Prostate gland (tissue), 2 donors: ENCODE measurements at regions not wholly inside any gene's neighbourhood (a gene's known extent, or its start where the extent isn't known, plus 50 kb on each side); places are given as distances from the start of the nearest gene placed in this dataset.

Experiments used
- DNase-seq: peaks from one replicate; pipeline ENCODE4 v3.0.0-alpha.2; 2019; ENCODE audit warnings: low spot score
- H3K27ac ChIP-seq, 2 donors: fragments of 200-600 bp; sonication (generic); 2 replicates each; pipeline ENCODE4 v1.5.1; 2017 to 2019
- H3K27me3 ChIP-seq: fragments of 200-600 bp; sonication (generic); replicated peaks from 2 replicates; pipeline ENCODE4 v1.5.1; 2019; ENCODE audit not compliant: insufficient read depth
- H3K36me3 ChIP-seq, 2 donors: fragments of 200-600 bp; sonication (generic); 1 replicate in 1 of 2; 2 replicates in 1 of 2; pipeline versions ENCODE4 v1.5.1 to v1.8.1; 2017 to 2019
- H3K4me1 ChIP-seq: fragments of 200-600 bp; sonication (generic); replicated peaks from 2 replicates; pipeline ENCODE4 v1.5.1; 2019
- H3K4me3 ChIP-seq, 2 donors: fragments of 200-600 bp; sonication (generic); 2 replicates each; pipeline ENCODE4 v1.5.1; 2017 to 2019
- H3K9me3 ChIP-seq: fragments of 200-600 bp; sonication (generic); 2 replicates; pipeline ENCODE4 v1.5.1; 2017
- POLR2A ChIP-seq: fragments of 450-650 bp; IDR thresholded peaks from one replicate; pipeline ENCODE4 v1.6.1; 2016; ENCODE audit warnings: antibody characterized with exemption, mild to moderate bottlenecking
- POLR2AphosphoS5 ChIP-seq: sonication (generic); formaldehyde crosslinking; IDR thresholded peaks from one replicate; pipeline ENCODE4 v1.6.1; 2017; ENCODE audit warnings: antibody characterized with exemption
- WGBS: methylation state at CpG from one replicate; pipeline ENCODE4 v1.1.5; 2018; 5-methylcytosine and 5-hydroxymethylcytosine counted together
- intact Hi-C: fragments of 100-400 bp; cut with DNase I; formaldehyde crosslinking; loops from one replicate; pipeline ENCODE4 v1.14.2; 2022
- TF ChIP-seq, protein P1 (sequence below), 4 experiments: fragments of 200-600 bp in 2 of 4; fragments of 450-650 bp in 2 of 4; sonication (generic) in 2 of 4; IDR thresholded peaks; 1 replicate in 3 of 4; 2 replicates in 1 of 4; pipeline ENCODE4 v1.5.1; 2016 to 2019; ENCODE audit warnings: antibody characterized with exemption in 4 of 4, mild to moderate bottlenecking in 2 of 4, moderate library complexity in 2 of 4

DNA sequence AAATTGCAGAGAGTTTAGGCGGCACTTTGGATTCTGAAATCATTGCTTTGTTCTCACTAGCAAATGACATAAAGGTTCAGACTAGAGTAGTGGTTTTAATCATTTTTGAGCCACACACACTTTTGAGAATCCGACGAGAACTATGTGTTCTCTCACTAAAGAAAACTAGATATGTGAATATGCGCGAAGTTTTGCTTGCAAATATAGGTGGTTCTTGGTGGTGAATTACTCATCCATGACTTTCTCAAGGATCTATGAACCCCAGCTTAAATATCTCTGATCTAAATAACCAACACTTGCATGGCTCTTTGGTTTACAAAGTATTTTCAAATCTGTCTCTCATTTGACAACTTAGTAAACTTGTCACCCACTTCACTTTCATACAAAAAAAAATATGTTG lies 54.8 kb downstream of the NOG start:
- no peaks in the 10 kb centered on the region for H3K36me3 ChIP-seq
- H3K27ac ChIP-seq, result no peak overlapping the region
- TF ChIP-seq, protein P1, sequence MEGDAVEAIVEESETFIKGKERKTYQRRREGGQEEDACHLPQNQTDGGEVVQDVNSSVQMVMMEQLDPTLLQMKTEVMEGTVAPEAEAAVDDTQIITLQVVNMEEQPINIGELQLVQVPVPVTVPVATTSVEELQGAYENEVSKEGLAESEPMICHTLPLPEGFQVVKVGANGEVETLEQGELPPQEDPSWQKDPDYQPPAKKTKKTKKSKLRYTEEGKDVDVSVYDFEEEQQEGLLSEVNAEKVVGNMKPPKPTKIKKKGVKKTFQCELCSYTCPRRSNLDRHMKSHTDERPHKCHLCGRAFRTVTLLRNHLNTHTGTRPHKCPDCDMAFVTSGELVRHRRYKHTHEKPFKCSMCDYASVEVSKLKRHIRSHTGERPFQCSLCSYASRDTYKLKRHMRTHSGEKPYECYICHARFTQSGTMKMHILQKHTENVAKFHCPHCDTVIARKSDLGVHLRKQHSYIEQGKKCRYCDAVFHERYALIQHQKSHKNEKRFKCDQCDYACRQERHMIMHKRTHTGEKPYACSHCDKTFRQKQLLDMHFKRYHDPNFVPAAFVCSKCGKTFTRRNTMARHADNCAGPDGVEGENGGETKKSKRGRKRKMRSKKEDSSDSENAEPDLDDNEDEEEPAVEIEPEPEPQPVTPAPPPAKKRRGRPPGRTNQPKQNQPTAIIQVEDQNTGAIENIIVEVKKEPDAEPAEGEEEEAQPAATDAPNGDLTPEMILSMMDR (IDR thresholded peaks at IDR 0.05), result no peak
- no peak for TF ChIP-seq POLR2A
- no peak for TF ChIP-seq POLR2AphosphoS5
- H3K27me3 ChIP-seq, result peaks cover 4% of the 10 kb centered on the region
- DNase-seq, result no peak
- H3K4me1 ChIP-seq, result no peaks in the 10 kb centered on the region
- WGBS, result 80% methylated on average over 5 of the region's 5 CpGs
- H3K4me3 ChIP-seq, result no peak overlapping the region
- intact Hi-C loops, result no loop called here
- no peaks in the 10 kb centered on the region for H3K9me3 ChIP-seq

DNA sequence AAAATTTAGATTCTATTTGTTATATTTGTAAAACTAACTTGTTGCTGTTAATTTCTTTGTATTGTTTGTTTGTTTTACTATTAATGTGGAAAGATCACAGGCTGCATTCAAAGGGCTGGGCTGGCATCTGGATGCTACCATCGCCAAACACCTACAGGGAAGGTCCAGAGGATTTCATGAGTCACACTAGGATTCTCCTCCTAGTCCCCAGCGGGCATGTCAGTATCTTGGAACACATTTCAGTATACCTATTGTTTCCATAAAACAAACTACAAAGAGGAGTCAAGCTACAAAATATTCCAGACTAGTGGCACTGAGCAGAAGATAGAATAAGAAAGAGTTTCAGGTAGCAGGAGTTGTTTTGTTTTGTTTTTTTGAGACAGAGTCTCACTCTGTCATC lies 55.3 kb downstream of the NOG start:
- Histone ChIP-seq H3K36me3 (no peaks in the 10 kb centered on the region), H3K4me3 (no peak overlapping the region), H3K9me3 (no peaks in the 10 kb centered on the region), H3K4me1 (no peaks in the 10 kb centered on the region), H3K27me3 (peaks cover 1% of the 10 kb centered on the region), H3K27ac (no peak overlapping the region)
- no peak for TF ChIP-seq POLR2A
- no peak for DNase-seq
- intact Hi-C loops, result no loop called here
- WGBS, result 43% methylated on average over 2 of the region's 2 CpGs

DNA sequence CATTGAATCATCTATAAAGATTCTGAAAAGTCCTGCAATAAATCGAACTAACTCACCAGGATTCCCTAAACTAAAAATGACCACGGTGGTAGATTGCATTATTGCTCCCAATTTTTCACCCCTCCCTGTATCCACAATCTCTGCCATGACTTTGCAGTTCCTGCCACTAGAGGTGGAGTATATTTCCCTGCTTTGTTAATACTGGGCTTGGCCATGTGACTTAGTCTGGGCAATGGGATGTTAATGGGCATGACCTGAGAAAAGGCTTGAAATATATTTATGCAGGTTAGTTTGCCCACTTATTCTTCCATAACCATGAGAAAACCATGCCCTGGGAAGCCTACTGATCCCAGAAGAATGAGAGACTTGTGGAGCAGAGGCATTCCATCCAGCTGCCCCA lies 59.1 kb downstream of the NOG start:
- no peaks in the 10 kb centered on the region for H3K36me3 ChIP-seq
- no peaks in the 10 kb centered on the region for H3K27me3 ChIP-seq
- H3K27ac ChIP-seq, result no peak overlapping the region
- DNase-seq, result no peak
- H3K4me3 ChIP-seq, result no peak overlapping the region
- intact Hi-C loops, result no loop called here
- H3K4me1 ChIP-seq, result no peaks in the 10 kb centered on the region
- 40% methylated on average over 2 of the region's 2 CpGs for WGBS
- H3K9me3 ChIP-seq, result no peaks in the 10 kb centered on the region
- TF ChIP-seq, protein P1 (IDR thresholded peaks at IDR 0.05), result no peak
- TF ChIP-seq POLR2AphosphoS5 (no peak), POLR2A (no peak)

DNA sequence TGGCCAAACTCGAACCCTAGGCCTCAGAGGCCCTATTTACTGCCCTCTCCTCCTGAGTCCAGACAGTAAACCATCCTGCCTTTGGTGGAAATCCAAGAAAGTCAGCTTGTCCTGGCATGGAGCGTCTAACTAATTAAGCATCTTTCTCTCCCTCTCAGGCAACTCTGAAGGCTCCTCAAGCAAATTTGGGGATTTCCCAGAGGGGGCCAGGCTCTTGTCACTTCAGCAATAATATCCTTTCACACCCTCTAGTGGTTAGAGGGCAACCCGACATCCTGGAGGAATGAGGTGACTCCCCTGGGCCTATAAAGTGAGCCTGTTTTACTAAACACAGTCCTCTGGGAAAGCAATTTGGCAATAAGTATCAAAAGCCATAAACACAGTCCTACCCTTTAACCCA lies 60.4 kb downstream of the NOG start:
- intact Hi-C loops, result no loop called here
- Histone ChIP-seq H3K9me3 (no peaks in the 10 kb centered on the region), H3K4me3 (no peak overlapping the region), H3K4me1 (no peaks in the 10 kb centered on the region), H3K36me3 (no peaks in the 10 kb centered on the region), H3K27me3 (no peaks in the 10 kb centered on the region), H3K27ac (no peak overlapping the region)
- DNase-seq, result no peak
- WGBS, result 36% methylated on average over 3 of the region's 3 CpGs
- TF ChIP-seq, protein P1 (IDR thresholded peaks at IDR 0.05), result peak in 2 of 4 experiments; percentile 33 to 36
- TF ChIP-seq POLR2A (no peak), POLR2AphosphoS5 (no peak)

DNA sequence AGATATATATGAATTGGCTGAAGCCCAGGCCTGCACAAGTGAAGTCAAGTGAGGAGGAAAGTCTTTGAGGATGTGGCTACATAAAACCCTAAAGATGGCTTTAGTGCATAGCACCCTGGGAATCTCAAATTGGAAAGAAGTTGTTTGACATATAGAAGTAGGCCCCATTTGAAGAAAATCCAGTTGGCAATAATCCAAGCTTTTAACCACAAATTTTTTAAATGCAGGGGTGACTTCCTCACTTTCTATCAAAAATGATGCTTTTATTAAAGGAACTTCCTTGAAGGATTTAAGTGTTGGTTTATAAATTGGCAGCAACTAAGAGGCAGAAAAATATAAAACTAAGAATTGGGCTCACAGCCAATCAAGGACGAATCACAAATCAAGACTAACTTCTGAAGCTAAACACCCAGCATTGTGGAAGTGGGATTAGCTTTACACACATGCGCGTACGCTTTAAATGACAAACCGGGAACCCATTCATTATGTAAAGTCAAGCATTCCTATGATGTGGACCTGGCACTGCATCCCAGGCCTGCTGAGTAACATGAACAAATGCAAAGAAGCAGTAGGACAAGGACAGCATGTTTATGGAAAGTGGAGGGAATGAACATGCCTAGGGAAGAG lies 63.3 kb downstream of the NOG start:
- DNase-seq, result no peak
- Histone ChIP-seq H3K9me3 (no peaks in the 10 kb centered on the region), H3K27me3 (no peaks in the 10 kb centered on the region), H3K27ac (no peak overlapping the region), H3K4me3 (no peak overlapping the region), H3K4me1 (no peaks in the 10 kb centered on the region), H3K36me3 (no peaks in the 10 kb centered on the region)
- WGBS, result 33% methylated on average over 5 of the region's 5 CpGs
- TF ChIP-seq POLR2AphosphoS5 (no peak), POLR2A (no peak)
- TF ChIP-seq, protein P1 (IDR thresholded peaks at IDR 0.05), result no peak
- intact Hi-C loops, result no loop called here
